ENCODE measurements at regions not wholly inside any gene's neighbourhood (a gene's known extent, or its start where the extent isn't known, plus 50 kb on each side); places are given as distances from the start of the nearest gene placed in this dataset.

DNA sequence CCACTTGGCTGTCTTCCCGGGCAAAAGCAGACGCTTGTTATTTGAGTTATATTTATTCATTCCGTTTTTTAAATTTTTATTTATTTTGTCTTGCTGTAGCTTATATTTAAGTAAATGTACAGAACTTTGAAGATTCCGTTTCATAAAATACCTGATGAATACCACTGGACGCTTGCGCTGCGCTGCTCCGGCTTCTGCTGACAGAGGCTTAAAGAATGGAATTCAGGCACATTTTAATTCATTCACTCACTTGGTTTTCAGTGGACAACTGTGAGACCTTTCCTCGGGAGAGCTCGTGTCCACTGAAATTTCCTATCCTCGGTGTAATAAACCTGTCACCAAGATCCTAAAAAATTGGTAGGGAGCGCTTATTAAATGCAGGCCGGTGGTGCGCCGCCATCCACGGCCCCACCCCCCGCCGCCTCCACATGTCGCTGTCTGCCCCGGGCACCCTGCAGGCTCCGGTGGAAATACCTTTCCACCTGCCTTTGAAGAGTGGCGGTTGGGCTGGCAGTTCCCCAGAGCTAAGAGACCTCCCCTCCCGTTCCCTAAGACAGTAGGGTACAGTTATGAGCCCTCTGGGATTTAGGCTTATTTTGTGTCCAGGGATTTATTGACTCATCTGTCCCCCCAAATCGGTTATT is 62.5 kb upstream of the UBE2E1 start:
- DNase-seq (ENCODE audit: low read depth in 3 of 3), result no peak

DNA sequence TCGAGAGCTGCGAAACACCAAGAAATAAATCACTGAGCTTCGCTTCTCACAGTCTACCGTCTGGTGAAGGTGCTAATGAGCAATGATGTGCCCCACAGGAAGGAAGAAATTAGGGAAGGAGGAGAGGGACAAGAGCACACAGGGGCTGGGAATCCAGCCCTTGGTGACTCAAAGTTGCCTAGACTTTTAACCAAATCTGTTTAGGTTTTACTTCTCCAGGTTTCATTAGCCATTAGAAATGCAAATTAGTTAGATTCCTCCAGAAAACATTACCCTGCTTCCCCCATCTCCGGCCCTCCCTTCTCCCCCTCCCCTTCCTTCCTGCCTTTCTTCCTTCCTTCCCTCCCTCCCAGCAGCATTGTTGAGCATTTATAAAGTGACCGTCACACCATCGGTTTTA is 59.3 kb upstream of the UBE2E1 start:
- no peak for DNase-seq (ENCODE audit: low read depth in 3 of 3)

DNA sequence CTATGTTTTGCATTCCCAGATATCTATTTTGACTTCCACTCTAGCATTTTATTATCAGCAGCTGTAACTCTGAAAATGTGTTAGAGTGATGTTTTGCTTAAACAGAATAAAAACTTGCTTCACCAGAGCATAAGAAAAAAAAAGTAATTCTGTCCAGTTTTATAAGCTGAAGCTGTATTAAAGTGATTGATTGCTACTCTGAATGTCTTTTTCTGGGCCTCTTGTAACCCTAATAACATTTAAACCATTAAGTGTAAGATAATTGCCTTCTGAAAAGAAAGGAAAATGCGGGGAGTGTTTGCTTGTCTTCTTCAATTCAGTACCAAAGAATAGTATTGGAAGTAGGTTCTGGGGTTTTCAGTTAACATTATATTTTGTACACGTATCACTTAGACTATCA is 57.9 kb upstream of the UBE2E1 start:
- no peak for DNase-seq (ENCODE audit: low read depth in 3 of 3)

DNA sequence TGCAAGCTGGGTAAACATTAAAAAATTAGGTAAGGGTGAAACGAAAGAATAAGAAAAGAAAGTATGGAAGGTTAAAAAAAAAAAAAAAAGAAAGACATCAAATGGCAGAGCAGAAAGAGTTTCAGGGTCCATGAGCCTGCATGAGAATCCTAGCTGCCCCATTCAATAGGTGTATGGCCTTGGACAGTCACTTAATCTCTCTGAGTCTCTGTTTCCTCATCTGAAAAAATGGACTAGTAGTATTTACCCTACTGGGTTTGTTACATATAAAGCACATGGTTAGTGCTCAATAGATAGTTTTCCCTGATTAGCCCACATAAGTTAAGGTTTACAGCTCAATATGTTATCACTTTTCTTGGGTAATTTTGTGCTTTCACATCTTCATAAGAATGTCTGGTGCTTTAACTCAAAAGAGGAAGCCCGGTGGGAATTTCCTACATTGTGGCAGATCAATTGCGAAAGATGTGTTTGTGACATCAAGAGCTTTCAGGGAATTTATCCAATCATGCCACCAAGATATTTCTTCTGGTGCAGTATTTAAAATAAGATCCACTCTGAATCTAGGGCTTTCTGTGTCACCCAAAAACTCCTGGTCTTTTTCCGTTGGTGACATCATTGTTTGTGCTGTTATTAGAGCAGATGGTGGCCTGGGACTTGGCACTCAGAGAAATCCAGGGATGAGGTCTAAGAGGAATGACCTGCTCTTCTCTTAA is 57.2 kb upstream of the UBE2E1 start:
- no peak for DNase-seq (ENCODE audit: low read depth in 3 of 3)

DNA sequence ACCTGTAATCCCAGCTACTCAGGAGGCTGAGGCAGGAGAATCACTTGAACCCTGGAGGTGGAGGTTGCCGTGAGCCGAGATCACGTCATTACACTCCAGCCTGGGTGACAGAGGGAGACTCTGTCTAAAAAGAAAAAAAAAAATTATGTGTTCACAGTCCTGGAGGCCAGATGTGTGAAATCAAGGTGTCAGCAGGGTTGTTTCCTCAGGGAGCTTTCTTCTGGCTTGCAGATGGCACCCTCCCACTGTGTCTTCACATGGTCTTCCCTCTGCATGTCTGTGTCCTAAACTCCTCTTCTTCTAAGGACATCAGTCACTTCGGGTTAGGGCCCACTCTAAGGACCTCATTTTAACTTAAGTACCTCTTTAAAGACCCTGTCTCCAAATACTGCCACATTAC is 56.1 kb upstream of the UBE2E1 start:
- DNase-seq (ENCODE audit: low read depth in 3 of 3), result no peak

DNA sequence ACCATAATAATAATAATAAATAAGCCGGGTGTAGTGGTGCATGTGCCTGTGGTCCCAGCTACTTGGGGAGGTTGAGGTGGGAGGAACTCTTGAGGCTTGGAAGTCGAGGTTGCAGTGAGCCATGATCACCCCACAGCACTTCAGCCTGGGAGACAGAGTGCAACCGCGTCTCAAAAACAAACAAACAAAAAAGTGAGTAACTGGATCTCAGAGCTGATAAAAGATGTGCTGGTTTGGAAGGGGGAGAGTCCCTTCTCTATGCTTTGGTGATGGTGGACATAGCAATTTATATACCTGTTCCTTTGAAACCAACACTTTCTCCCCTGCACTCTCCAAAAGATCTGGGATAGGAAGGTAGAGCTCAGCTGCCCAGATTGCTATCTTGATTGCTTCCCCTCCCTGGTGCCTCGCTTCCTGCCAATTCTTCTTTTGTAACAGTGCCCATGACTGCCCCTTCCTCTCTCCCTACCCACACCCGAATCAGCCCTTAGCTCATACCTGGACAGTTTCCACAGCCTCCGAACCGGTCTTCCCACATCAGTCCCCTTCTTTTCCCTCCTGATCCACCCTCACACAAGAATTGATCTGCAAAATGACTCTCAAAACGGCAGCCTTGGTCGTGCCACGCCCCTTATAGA is 55.1 kb upstream of the UBE2E1 start:
- DNase-seq (ENCODE audit: low read depth in 3 of 3), result no peak

DNA sequence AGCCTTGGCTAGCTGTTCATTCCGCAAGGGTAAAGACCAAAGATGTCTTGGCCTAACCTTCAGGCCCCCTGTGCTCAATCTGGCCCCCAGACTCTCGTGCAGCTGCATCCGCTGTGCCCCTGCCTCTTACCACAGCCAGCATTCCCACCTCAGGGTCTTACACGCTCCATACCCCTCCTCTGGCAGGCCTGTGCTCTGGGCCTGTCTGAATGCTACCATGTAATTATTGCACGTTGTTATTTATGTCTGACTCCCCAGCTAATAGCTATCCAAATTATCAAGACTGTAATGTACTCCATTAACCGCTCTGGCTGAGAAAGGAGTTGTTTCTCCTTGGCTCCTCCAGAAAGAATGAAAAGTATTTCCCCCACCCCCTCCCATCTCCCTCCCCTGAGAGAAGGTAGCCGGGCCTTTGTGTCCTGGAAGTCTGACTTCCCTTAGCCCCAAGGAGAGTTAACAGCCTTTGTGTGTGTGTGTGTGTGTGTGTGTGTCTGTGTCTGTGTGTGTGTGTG is 54.5 kb upstream of the UBE2E1 start:
- no peak for DNase-seq (ENCODE audit: low read depth in 3 of 3)

DNA sequence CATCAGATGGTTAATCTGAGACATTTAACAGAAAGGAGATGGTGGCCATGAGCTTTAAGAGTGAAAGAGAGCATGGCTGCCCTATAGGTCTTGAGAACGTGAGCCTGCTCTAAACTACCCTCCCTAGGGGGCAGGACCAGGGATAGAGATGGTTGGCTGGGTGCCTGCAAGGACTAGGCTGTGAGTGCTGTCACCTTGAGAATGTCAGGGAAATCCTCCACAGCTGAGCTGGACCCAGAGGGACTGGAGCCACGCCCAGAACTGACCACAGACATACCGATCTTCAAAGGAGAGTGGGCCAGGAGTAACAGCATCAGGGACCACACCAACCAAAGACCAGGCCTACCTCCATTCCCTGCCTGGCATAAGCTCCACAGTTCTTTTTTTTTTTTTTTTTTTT is 53.6 kb upstream of the UBE2E1 start:
- DNase-seq (ENCODE audit: low read depth in 3 of 3), result no peak

DNA sequence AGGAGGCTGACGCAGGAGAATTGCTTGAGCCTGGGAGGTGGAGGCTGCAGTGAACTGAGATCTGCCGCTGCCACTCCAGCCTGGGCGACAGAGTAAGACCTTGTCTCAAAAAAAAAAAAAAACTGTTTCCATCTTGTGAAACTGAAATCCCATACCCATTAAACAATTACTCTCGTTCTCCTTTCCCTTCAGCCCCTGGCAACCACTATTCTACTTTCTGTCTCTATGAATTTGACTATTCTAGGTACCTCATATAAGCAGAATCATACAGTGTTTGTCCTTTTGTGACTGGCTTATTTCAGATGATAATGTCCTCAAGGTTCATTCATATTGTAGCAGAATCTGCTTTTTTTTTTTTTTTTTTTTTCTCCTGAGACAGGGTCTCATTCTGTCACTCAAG is 51.5 kb upstream of the UBE2E1 start:
- DNase-seq (ENCODE audit: low read depth in 3 of 3), result no peak

Data from stimulated activated CD4-positive, alpha-beta T cell treated with anti-CD3 and anti-CD28 coated beads, TNF-alpha, amount 100 ng/mL, for 48 hours (primary cell).